ENCODE measurements at regions not wholly inside any gene's neighbourhood (a gene's known extent, or its start where the extent isn't known, plus 50 kb on each side); places are given as distances from the start of the nearest gene placed in this dataset.

GRCh38 chr6:140908505-140908904 is 1224.2 kb upstream of the GJE1 start:
- DNase-seq (ENCODE audit: low read depth), result no peak

- DNase-seq (ENCODE audit: low read depth), result no peak
Measured at GRCh38 chr6:140907235-140907634, 1225.5 kb upstream of the GJE1 start.

- DNase-seq (ENCODE audit: low read depth), result no peak
Measured at GRCh38 chr6:140905724-140906123, 1227.0 kb upstream of the GJE1 start.

DNA sequence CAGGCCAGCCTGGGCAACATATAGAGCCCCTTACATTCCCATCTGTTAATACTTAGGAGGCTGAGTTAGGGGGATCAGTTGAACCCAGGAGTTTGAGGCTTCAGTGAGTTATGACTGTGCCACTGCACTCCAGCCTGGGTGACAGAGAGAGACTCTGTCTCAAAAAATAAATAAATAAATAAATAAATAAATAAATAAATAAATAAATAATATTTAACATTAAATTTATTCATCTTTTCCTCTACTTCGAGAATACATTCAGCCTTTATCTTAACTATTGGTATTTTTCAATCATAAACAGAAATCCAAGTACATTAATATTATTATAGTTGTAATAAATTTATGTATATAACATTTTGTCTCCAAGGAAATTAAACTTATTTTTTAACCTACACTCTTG is 1227.7 kb upstream of the GJE1 start:
- DNase-seq (ENCODE audit: low read depth), result no peak

DNA sequence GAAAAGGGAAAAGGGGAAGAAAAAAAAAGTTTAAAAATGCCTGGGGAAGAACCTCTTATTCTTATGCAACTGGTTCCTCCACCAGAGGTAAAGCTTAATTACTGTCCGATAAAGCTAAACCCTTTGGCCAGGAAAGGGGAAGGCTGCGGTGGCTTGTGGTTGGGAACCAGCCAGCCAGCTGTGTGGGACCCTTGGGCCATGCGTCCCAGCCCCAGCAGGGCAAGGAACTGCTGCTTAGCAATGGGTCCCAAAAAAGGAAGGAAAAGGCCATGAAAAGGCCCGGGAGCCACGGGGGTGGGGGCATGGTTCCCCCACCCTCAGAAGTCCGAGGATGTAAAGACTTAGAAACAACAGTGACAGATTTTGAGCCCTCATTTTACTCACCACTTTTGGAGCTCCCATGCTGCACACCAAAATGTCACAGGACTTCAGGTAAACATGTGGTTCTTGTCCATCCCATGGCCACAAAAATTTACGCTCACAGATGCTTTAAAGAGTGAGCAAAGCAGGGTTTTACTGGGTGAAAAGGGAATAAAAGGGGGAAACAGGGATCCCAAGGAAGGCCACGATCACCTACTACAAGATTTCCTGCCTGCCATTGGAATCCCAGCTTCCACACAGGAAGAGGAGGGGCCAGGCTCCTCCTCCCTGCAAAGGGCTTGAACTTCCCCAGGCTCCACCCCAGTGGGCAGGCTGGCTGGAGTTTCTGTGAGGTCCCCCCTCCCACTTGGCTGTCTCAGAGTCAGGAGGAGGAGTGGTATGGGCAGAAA is 1234.7 kb upstream of the GJE1 start:
- peak; percentile 24 for DNase-seq (ENCODE audit: low read depth)

DNA sequence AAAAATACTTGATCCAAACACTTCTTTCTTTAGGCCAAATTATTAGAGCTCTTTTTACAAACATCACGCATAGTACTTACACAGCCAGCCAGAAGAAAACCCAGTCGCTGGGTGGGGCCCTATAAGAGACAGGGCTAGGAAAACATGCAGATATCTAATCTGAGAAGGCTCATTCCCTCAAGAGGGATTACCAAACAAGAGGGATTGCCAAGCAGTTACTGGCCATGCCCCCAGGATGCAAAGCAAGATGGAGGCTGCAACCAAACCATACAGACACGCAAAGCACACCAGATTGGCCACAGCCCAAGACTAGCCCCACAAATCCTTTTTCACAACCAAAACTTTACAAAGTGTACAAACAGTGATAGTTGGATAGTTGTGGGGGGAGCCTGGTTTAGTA is 1235.4 kb upstream of the GJE1 start:
- no peak for DNase-seq (ENCODE audit: low read depth)

DNA sequence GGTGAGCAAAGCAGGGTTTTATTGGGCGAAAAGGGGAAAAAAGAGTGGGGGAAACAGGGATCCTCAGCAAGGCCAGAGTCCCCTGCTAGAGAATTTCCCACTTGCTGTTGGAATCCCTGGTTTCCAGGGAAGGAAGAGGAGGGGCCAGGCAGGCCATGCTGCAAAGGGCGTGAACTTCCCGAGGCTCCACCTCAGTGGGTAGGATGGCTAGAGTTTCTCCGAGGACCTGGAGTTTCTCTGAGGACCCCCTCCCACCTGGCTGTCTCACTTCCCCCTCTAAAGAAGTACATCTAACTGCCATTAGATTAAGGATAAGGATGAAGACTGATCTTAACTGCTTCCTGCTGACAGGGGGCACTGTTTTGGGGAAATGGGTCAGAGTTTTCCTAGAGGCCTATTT is 1239.3 kb upstream of the GJE1 start:
- no peak for DNase-seq (ENCODE audit: low read depth)

GRCh38 chr6:140879946-140880345 is 1252.8 kb upstream of the GJE1 start:
- no peak for DNase-seq (ENCODE audit: low read depth)

GRCh38 chr6:140874066-140874465 is 1258.7 kb upstream of the GJE1 start:
- no peak for DNase-seq (ENCODE audit: low read depth)

GRCh38 chr6:140872885-140873284 is 1259.8 kb upstream of the GJE1 start:
- no peak for DNase-seq (ENCODE audit: low read depth)

GRCh38 chr6:140871911-140872310 is 1260.8 kb upstream of the GJE1 start:
- DNase-seq (ENCODE audit: low read depth), result no peak

DNA sequence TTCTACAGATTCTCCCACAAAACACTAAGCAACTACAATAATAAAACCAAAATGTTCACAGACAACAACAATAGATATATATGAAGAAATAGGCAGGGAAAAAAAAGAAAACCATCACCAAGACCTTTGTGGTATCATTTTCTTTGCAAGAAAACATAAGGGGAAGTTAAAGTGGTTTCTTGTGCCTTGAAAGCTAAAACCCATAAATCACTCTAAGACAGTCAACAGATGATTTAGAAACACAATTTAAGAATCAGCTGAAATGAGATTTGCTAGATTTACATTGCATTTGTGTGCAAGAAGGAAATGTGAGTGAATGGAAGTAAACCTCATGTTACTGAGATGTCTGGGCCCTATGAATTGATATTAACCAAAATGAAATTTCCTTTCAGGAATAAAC is 1265.4 kb upstream of the GJE1 start:
- no peak for DNase-seq (ENCODE audit: low read depth)

DNA sequence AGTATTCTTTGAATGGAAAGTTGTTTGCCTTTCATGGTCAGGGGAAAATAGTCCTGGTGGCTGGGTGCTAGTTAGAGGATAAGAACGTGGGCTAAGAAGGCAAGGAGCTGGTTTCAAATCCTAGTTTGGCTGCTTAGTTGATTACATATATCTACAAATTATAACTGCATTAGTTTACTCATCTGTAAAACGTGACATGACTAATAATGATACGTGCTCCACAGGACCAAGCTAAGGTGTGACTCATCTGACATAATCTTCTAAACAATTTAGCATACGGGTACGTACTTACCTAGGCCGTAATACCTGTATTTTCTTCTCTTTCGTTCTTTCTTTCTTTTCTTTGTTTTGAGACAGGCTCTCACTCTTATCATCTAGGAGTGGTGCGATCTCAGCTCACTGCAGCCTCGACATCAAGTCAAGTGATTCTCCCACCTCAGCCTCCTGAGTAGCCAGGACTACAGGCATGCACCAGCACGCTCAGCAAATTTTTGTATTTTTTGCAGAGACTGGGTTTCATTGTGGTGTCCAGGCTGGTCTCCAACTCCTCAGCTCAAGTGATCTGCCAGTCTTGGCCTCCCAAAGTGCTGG is 1274.2 kb upstream of the GJE1 start:
- no peak for DNase-seq (ENCODE audit: low read depth)

GRCh38 chr6:140857739-140858380 is 1274.9 kb upstream of the GJE1 start:
- DNase-seq (ENCODE audit: low read depth), result peak; percentile 53

- no peak for DNase-seq (ENCODE audit: low read depth)
Measured at GRCh38 chr6:140855520-140855919, 1277.2 kb upstream of the GJE1 start.

- no peak for DNase-seq (ENCODE audit: low read depth)
Measured at GRCh38 chr6:140854318-140854717, 1278.4 kb upstream of the GJE1 start.

GRCh38 chr6:140850438-140850837 is 1282.3 kb upstream of the GJE1 start:
- no peak for DNase-seq (ENCODE audit: low read depth)

- DNase-seq (ENCODE audit: low read depth), result no peak
Measured at GRCh38 chr6:140849456-140849855, 1283.3 kb upstream of the GJE1 start.

DNA sequence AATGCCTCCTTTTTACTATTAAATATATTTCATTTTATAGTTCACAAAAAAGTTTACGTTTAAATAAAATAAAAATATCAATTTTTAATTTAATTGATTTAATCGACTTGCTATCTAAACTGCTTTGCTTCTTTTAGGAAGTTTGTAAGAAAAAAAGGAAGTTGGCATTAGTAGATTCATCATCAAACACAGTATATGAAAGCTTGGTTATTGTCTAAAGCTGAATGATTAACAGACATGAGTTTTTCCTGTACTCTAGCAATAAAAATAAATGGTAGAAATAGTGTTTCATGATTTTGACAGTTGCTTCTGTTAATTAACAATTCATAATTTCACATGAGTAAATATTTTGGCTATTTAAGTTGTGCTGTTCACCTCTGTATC is 1285.5 kb upstream of the GJE1 start:
- DNase-seq (ENCODE audit: low read depth), result no peak

GRCh38 chr6:140846503-140847261 is 1286.0 kb upstream of the GJE1 start:
- peak; percentile 8 for DNase-seq (ENCODE audit: low read depth)

DNA sequence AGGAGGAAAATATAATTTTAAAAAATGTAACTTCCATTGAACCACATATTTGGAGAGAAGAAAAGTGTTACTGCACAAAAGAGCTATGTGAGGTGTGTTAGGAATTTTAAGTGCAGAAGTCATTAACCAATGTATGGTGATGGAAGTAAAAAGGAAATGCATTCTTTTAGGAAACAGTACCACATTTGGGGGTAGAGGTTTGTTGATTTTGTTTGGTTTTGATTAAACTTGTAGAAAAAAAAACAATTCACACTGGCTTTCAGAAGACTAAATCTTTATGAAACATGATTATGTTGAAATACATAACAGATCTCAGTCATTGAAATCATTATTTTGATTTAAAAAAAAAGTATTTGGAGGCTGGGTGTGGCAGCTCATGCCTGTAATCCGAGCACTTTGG is 1287.0 kb upstream of the GJE1 start:
- no peak for DNase-seq (ENCODE audit: low read depth)

DNA sequence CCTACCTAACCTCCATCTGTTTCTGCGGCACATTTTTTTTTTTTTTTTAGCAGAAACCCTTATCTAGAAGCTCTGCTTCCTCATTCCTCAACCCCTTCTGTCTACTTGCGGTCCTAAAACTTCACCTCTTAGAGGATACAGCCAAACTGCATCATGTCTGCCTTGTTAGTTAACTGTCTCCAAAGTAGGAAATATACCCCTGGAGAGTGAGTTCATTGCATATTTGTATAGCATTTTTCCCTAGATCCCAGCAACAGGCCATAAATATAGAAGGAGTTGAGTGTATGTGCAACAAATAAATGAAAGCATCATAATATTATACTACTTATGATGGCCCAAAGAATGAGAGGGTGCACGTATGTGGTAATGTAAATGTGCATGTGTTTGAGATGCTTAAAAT is 1288.6 kb upstream of the GJE1 start:
- no peak for DNase-seq (ENCODE audit: low read depth)

GRCh38 chr6:140833408-140833807 is 1299.3 kb upstream of the GJE1 start:
- DNase-seq (ENCODE audit: low read depth), result no peak

All from RPMI7951 (cell line).